CD4-positive, alpha-beta memory T cell (primary cell): ENCODE measurements at regions not wholly inside any gene's neighbourhood (a gene's known extent, or its start where the extent isn't known, plus 50 kb on each side); places are given as distances from the start of the nearest gene placed in this dataset.
"Not testable (repeated sequence)": the region's sequence is repeated elsewhere in the genome, so short reads cannot be mapped to it uniquely, and the experiment has no call there.

Experiments used
- CTCF ChIA-PET: fragments of 350-600 bp; sonication (Branson Sonifier 250); formaldehyde crosslinking; loops from one replicate; lab custom pipeline; 2021; ENCODE audit warnings: inconsistent platforms; ENCODE audit not compliant: partially characterized antibody; lab: Charles Lee
- POLR2A ChIA-PET: fragments of 350-600 bp; sonication (Branson Sonifier 250); formaldehyde crosslinking; loops from one replicate; lab custom pipeline; 2021; ENCODE audit not compliant: partially characterized antibody; lab: Charles Lee
- DNase-seq, 5 donors: peaks; one replicate each; pipeline versions ENCODE4 v3.0.0 to v3.0.0-alpha.2; 2020 to 2022; ENCODE audit warnings: mixed read lengths in 1 of 5
- H3K27ac ChIP-seq: one replicate; pipeline ENCODE4 v1.7.0; 2013; ENCODE audit warnings: low read depth, low read length
- H3K27me3 ChIP-seq: 2 replicates; pipeline ENCODE4 v1.7.0; 2013; ENCODE audit warnings: mild to moderate bottlenecking, low read length, moderate library complexity; ENCODE audit not compliant: insufficient read depth
- H3K36me3 ChIP-seq: 2 replicates; pipeline ENCODE4 v1.7.0; 2013; ENCODE audit warnings: mild to moderate bottlenecking, low read length, moderate library complexity; ENCODE audit not compliant: insufficient read depth
- H3K4me1 ChIP-seq: 2 replicates; pipeline ENCODE4 v1.7.0; 2013; ENCODE audit warnings: mild to moderate bottlenecking, low read length, moderate library complexity; ENCODE audit not compliant: insufficient read depth
- H3K4me3 ChIP-seq, 2 donors: one replicate each; pipeline ENCODE4 v1.7.0; 2013; ENCODE audit warnings: low read length in 2 of 2, mild to moderate bottlenecking in 1 of 2
- H3K9me3 ChIP-seq, 2 donors: one replicate each; pipeline ENCODE4 v1.7.0; 2013; ENCODE audit warnings: low read length in 2 of 2, control low read depth in 1 of 2; ENCODE audit not compliant: control insufficient read depth in 1 of 2
- H3K27ac Mint-ChIP-seq, 7 donors: one replicate each; pipeline ENCODE4 v1.8.0; 2020 to 2021; ENCODE audit warnings: mixed read lengths in 7 of 7, mild to moderate bottlenecking in 6 of 7, inconsistent platforms in 3 of 7, moderate library complexity in 3 of 7
- H3K27me3 Mint-ChIP-seq, 2 donors: one replicate each; pipeline ENCODE4 v1.8.0; 2020 to 2021; ENCODE audit warnings: mixed read lengths in 2 of 2
- H3K36me3 Mint-ChIP-seq, 2 donors: one replicate each; pipeline ENCODE4 v1.8.0; 2020 to 2021; ENCODE audit warnings: mixed read lengths in 2 of 2, inconsistent platforms in 1 of 2, mild to moderate bottlenecking in 1 of 2
- H3K4me1 Mint-ChIP-seq, 4 donors: one replicate each; pipeline ENCODE4 v1.8.0; 2020 to 2021; ENCODE audit warnings: mixed read lengths in 4 of 4, mild to moderate bottlenecking in 1 of 4
- H3K4me3 Mint-ChIP-seq, 8 donors: one replicate each; pipeline ENCODE4 v1.8.0; 2020 to 2021; ENCODE audit warnings: mixed read lengths in 8 of 8, mild to moderate bottlenecking in 7 of 8, moderate library complexity in 6 of 8, inconsistent platforms in 3 of 8
- H3K9me3 Mint-ChIP-seq, 8 donors: one replicate each; pipeline ENCODE4 v1.8.0; 2020 to 2021; ENCODE audit warnings: mixed read lengths in 8 of 8, mild to moderate bottlenecking in 5 of 8, inconsistent platforms in 3 of 8, moderate library complexity in 1 of 8
- intact Hi-C: fragments of 100-400 bp; cut with micrococcal nuclease; formaldehyde crosslinking; loops from one replicate; pipeline ENCODE4 v1.15.1; 2023

- H3K27ac Mint-ChIP-seq, CTCF ChIA-PET, H3K4me3 ChIP-seq, H3K27me3 Mint-ChIP-seq, H3K9me3 ChIP-seq, H3K4me3 Mint-ChIP-seq, H3K27ac ChIP-seq, intact Hi-C loops, H3K4me1 ChIP-seq, DNase-seq, H3K27me3 ChIP-seq, H3K36me3 ChIP-seq, H3K36me3 Mint-ChIP-seq, H3K4me1 Mint-ChIP-seq, POLR2A ChIA-PET: not testable (repeated sequence)
- H3K9me3 Mint-ChIP-seq = peaks cover 0 to 16% (median 5%) of the 10 kb centered on the region in 8 donors
Observed at GRCh38 chr16:34806992-34807644, 1347.7 kb downstream of the TP53TG3F start.

- DNase-seq, H3K27me3 Mint-ChIP-seq, H3K9me3 ChIP-seq, H3K4me3 Mint-ChIP-seq, H3K4me1 Mint-ChIP-seq, CTCF ChIA-PET, H3K27me3 ChIP-seq, H3K4me1 ChIP-seq, H3K36me3 Mint-ChIP-seq, H3K36me3 ChIP-seq, intact Hi-C loops, H3K27ac ChIP-seq, H3K4me3 ChIP-seq, POLR2A ChIA-PET, H3K27ac Mint-ChIP-seq: not testable (repeated sequence)
- H3K9me3 Mint-ChIP-seq = peaks cover 0 to 17% (median 5%) of the 10 kb centered on the region in 8 donors
Observed at GRCh38 chr16:34807844-34808243, 1348.4 kb downstream of the TP53TG3F start.

GRCh38 chr16:34808530-34808929 is 1349.1 kb downstream of the TP53TG3F start:
- POLR2A ChIA-PET, H3K27me3 ChIP-seq, H3K4me1 Mint-ChIP-seq, H3K9me3 ChIP-seq, H3K36me3 ChIP-seq, DNase-seq, H3K4me3 Mint-ChIP-seq, H3K27ac Mint-ChIP-seq, H3K4me1 ChIP-seq, H3K27ac ChIP-seq, H3K36me3 Mint-ChIP-seq, intact Hi-C loops, H3K27me3 Mint-ChIP-seq, H3K4me3 ChIP-seq, CTCF ChIA-PET: not testable (repeated sequence)
- H3K9me3 Mint-ChIP-seq = peaks cover 0 to 21% (median 6%) of the 10 kb centered on the region in 8 donors
